AG10803 (cell line): ENCODE measurements at regions not wholly inside any gene's neighbourhood (a gene's known extent, or its start where the extent isn't known, plus 50 kb on each side); places are given as distances from the start of the nearest gene placed in this dataset.
A peak's percentile ranks its signal among the peaks of the same experiment; 100 is the strongest.

ENCODE experiments used
- DNase-seq: peaks from one replicate; pipeline ENCODE4 v3.0.0; 2010; ENCODE audit warnings: low read depth
- H3K4me3 ChIP-seq: 2 replicates; pipeline ENCODE4 v1.5.1; 2011; ENCODE audit warnings: mild to moderate bottlenecking, low read length, control low read depth
- TF ChIP-seq, protein P1 (sequence below): conservative IDR thresholded peaks from 2 replicates; pipeline ENCODE4 v1.5.1; 2011; ENCODE audit warnings: mild to moderate bottlenecking, low read length, control low read depth, inconsistent platforms

DNA sequence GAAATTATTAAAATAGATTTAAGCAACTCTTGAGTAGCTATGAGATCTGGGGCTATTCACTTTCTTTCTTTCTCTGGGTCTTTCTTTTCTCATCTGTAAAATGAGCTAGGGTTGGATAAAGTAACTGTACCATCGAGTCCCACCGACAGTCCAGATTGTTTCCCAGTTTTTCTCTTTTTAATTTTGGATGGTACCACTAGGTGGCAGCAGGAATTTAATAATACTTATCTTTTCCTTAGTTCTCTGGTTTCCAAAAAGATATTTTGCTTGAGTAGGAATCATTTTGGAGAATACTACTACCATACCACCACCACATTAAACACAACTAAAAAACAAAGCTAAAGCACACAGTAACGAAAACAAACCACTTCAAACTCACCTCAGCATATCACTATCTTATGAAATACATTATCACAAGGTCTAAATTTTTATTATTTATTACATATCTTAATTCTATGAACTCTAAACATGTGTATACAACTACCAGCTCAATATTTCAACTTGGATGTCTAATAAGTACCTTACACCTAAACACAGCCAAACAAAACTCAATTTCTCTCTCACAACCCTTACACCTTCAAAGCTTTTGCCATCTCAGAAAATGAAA, 584.0 kb downstream of the KCNA4 start:
- TF ChIP-seq, protein P1, sequence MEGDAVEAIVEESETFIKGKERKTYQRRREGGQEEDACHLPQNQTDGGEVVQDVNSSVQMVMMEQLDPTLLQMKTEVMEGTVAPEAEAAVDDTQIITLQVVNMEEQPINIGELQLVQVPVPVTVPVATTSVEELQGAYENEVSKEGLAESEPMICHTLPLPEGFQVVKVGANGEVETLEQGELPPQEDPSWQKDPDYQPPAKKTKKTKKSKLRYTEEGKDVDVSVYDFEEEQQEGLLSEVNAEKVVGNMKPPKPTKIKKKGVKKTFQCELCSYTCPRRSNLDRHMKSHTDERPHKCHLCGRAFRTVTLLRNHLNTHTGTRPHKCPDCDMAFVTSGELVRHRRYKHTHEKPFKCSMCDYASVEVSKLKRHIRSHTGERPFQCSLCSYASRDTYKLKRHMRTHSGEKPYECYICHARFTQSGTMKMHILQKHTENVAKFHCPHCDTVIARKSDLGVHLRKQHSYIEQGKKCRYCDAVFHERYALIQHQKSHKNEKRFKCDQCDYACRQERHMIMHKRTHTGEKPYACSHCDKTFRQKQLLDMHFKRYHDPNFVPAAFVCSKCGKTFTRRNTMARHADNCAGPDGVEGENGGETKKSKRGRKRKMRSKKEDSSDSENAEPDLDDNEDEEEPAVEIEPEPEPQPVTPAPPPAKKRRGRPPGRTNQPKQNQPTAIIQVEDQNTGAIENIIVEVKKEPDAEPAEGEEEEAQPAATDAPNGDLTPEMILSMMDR, result peak; percentile 63
- no peak overlapping the region for H3K4me3 ChIP-seq
- peak; percentile 19 for DNase-seq

DNA sequence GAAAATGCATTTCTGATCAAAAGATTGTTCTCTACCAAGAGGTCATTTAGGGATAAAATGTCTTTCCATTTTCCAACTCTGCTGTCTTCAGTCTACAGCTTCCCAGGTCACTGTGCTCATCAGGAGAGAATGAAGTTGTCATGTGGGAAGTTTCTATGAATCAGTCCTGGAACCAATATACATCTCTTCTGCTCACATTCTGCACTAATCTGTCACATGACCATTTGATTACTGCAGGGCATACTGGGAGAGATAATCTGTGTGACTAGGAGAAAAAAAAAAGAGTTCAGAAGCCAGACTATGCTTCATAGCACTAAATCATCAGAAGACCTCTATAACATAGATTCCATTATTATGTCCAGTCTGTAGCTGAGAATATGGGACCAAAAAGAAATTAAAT, 611.5 kb downstream of the KCNA4 start:
- TF ChIP-seq, protein P1, result no peak
- DNase-seq, result no peak
- no peak overlapping the region for H3K4me3 ChIP-seq

DNA sequence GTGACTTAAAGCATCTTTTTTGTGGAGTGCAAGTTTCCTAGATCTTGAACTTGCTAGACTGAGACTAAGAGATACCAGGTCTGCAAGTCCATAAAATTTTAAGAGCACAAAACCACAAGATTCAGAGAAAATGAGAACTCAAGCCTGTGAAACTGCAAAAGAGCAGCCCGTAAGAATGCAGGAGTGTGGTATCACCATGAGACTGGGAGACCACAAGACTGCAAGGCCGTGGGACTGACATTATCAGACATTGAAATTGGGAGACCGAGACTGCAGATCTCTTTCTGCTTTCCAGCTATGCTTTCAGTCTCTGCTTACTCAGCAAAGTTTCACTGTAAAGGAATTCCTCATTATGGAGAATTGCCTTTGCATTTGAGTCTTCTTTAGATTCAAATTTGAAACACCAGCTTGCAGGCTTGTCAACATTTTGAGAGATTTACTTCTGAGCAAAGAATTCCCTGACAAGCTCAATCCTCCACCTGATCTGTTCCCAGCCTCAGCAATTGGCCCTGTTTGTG, 621.2 kb downstream of the KCNA4 start:
- TF ChIP-seq, protein P1, result no peak
- DNase-seq, result no peak
- no peak overlapping the region for H3K4me3 ChIP-seq

DNA sequence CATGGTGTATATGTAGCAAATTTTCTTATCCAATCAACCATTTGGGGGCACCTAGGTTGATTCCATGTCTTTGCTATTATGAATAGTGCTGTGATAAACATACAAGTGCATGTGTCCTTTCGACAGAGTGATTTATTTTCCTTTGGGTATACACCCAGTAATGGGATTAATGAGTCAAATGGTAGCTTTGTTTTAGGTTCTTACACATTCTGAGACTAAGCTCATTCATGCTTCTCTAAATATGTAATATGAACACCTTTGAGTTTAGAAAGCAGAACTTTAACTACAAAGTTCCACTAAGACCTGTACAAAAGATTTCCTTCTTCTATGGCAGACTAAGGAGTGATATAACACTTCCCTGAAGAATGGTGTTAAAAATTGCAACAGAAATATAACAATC, 627.0 kb downstream of the KCNA4 start:
- DNase-seq, result no peak
- no peak overlapping the region for H3K4me3 ChIP-seq
- TF ChIP-seq, protein P1, result no peak

DNA sequence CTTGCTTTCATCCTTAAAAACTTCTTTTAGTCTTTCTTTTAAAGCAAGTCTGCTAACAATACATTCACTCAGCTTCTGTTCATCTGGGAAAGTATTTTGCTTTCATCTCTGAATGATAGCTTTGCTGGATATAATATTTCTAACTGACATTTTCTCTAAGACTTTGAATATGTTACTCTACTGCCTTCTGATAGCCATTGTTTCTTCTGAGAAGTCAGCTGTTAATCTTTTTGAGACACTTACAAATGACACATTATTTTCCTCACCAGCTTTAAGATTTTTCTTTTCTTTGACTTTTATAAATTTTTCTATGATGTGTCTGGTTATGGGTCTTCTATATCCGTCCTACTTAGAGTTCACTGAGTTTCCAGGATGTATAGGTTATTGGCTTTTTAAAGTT, 643.1 kb downstream of the KCNA4 start:
- DNase-seq, result no peak
- TF ChIP-seq, protein P1, result no peak
- H3K4me3 ChIP-seq, result no peak overlapping the region

DNA sequence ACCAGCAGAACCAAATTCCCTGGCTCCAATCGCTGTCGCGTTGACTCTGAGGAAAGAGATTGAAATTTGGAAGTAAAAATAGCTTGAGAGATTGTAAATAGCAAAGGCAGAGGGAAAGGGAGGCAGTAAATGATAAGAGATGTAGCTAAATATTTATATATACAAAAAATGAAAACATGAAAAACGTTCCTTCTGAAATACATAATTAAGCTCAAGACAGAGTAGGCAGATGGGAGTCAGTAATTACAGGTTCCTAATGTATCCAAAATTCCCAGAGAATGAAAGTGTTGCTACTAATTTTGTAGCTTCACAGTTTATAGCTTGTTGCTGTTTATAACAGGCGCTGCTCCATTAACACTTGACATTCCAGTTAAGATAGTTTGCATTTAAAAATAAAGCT, 648.7 kb downstream of the KCNA4 start:
- TF ChIP-seq, protein P1, result no peak
- DNase-seq, result no peak
- no peak overlapping the region for H3K4me3 ChIP-seq

DNA sequence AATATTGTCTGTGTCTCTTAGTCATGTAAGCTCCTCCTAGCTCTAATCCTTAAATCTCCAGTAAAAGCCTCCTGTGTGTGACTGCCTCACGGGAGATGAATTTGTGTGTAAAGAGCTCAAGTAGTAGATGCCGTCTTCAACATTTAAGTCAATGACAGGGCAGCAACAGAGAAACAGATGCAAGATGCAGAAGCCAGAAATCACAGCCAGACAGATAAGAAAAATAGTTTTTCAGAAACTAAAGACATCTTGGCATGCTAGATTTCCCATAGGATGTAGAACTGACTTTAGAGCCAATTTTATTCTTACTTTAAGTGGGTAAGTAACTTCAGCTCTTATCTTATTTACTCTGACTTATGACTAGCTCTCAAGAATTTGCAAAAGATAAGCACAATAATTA, 652.8 kb downstream of the KCNA4 start:
- DNase-seq, result no peak
- no peak overlapping the region for H3K4me3 ChIP-seq
- TF ChIP-seq, protein P1, result no peak
